DND-41 (cell line): ENCODE measurements at regions not wholly inside any gene's neighbourhood (a gene's known extent, or its start where the extent isn't known, plus 50 kb on each side); places are given as distances from the start of the nearest gene placed in this dataset.
A peak's percentile ranks its signal among the peaks of the same experiment; 100 is the strongest.
"Not testable (repeated sequence)": the region's sequence is repeated elsewhere in the genome, so short reads cannot be mapped to it uniquely, and the experiment has no call there.

ENCODE experiments used
- ATAC-seq: fragments of 200-7000 bp; cut with Tn5 transposase; 3 replicates; pipeline ENCODE4 v1.9.1; 2021; ENCODE audit warnings: low read depth; ENCODE audit not compliant: insufficient read depth
- DNase-seq: peaks from one replicate; pipeline ENCODE4 v3.0.0-alpha.2; 2020
- H2AFZ ChIP-seq: 2 replicates; pipeline ENCODE4 v1.6.0; 2012; ENCODE audit warnings: low read depth, low read length
- H3K27ac ChIP-seq: 2 replicates; pipeline ENCODE4 v1.5.1; 2012; ENCODE audit warnings: low read length, inconsistent platforms
- H3K27me3 ChIP-seq: fragments of 200-600 bp; sonication (generic); 2 replicates; pipeline ENCODE4 v1.6.0; 2012; ENCODE audit warnings: low read length, mild to moderate bottlenecking, inconsistent platforms; ENCODE audit not compliant: insufficient read depth, poor library complexity
- H3K36me3 ChIP-seq: 2 replicates; pipeline ENCODE4 v1.5.1; 2012; ENCODE audit warnings: low read length, inconsistent platforms; ENCODE audit not compliant: insufficient read depth
- H3K4me1 ChIP-seq: 2 replicates; pipeline ENCODE4 v1.5.1; 2012; ENCODE audit warnings: mild to moderate bottlenecking, low read length; ENCODE audit not compliant: insufficient read depth
- H3K4me2 ChIP-seq: 2 replicates; pipeline ENCODE4 v1.6.0; 2012; ENCODE audit warnings: mild to moderate bottlenecking, moderate library complexity, low read length, inconsistent platforms; ENCODE audit not compliant: insufficient read depth
- H3K4me3 ChIP-seq, 2 experiments: fragments of 200-600 bp in 1 of 2; shearing (Covaris generic) in 1 of 2; 2 replicates each; pipeline ENCODE4 v1.5.1; 2012 to 2016; ENCODE audit warnings: inconsistent platforms in 2 of 2, low read length in 2 of 2, mild to moderate bottlenecking in 2 of 2, low read depth in 1 of 2, moderate library complexity in 1 of 2
- H3K79me2 ChIP-seq: 2 replicates; pipeline ENCODE4 v1.6.0; 2012; ENCODE audit warnings: low read length, inconsistent platforms; ENCODE audit not compliant: insufficient read depth
- H3K9ac ChIP-seq: 2 replicates; pipeline ENCODE4 v1.6.0; 2012; ENCODE audit warnings: low read depth, mild to moderate bottlenecking, inconsistent platforms, low read length, moderate library complexity
- H3K9me3 ChIP-seq: 2 replicates; pipeline ENCODE4 v1.5.1; 2012; ENCODE audit warnings: low read length, moderate library complexity, mild to moderate bottlenecking, inconsistent platforms; ENCODE audit not compliant: insufficient read depth, severe bottlenecking
- H4K20me1 ChIP-seq: 2 replicates; pipeline ENCODE4 v1.6.0; 2012; ENCODE audit warnings: low read length; ENCODE audit not compliant: insufficient read depth
- EZH2 ChIP-seq: IDR thresholded peaks from 3 replicates; pipeline ENCODE4 v1.6.1; 2012; ENCODE audit warnings: borderline replicate concordance, low read depth, mild to moderate bottlenecking, moderate library complexity, low read length, inconsistent platforms; ENCODE audit not compliant: severe bottlenecking
- TF ChIP-seq, protein P1 (sequence below): IDR thresholded peaks from 2 replicates; pipeline ENCODE4 v1.5.1; 2012; ENCODE audit warnings: borderline replicate concordance, low read length, moderate library complexity, mild to moderate bottlenecking; ENCODE audit not compliant: poor library complexity, severe bottlenecking; ENCODE audit errors: extremely low read depth

DNA sequence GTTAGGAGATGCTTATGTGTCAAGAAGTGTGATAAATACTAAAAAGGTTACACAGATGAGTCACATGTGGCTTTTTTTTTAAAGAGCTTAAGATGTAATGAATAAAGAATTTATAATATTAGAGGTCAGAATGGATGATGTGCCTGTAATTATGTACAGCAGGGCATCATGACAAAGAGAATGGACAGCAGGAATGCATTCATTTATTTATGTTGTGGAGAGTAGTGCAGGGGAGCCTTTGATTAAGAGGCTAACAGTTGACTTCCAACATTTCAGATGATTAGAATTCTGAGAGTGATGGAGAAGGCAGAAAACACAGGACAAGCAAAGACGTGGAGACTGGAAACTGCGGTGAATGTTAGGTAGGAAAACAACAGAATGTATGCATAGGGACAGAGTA is 691.4 kb upstream of the POM121L12 start:
- Histone ChIP-seq H3K4me2 (no peak overlapping the region), H2AFZ (no peak overlapping the region)
- no peak for ATAC-seq

DNA sequence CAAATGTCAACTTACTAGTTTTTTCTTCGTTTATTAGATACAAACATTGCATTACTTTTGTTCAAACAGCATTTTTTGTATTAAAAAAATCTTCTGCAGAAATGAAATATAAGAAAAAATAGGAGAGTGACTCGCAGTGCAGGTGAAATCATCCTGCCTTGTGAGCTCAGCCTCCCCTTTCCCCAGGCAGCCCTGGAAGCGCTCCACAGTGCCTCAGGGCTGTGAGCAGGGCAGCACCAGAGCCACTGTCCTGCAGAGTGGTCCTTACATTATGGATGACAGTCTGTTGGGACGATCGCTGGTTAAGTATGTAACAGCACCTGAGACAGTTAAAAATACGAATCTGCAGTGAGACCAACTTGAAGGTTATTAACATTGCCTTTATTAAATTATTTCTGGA is 695.4 kb upstream of the POM121L12 start:
- H3K36me3 ChIP-seq = no peaks in the 10 kb centered on the region
- H3K9me3 ChIP-seq = no peaks in the 10 kb centered on the region
- no peaks in the 10 kb centered on the region for H3K27me3 ChIP-seq
- no peaks in the 10 kb centered on the region for H3K79me2 ChIP-seq
- H3K27ac ChIP-seq = no peak overlapping the region
- no peak overlapping the region for H3K9ac ChIP-seq
- H3K4me1 ChIP-seq = no peaks in the 10 kb centered on the region
- no peak overlapping the region for H2AFZ ChIP-seq
- no peak overlapping the region for H3K4me2 ChIP-seq
- H3K4me3 ChIP-seq = no peak overlapping the region
- TF ChIP-seq, protein P1, sequence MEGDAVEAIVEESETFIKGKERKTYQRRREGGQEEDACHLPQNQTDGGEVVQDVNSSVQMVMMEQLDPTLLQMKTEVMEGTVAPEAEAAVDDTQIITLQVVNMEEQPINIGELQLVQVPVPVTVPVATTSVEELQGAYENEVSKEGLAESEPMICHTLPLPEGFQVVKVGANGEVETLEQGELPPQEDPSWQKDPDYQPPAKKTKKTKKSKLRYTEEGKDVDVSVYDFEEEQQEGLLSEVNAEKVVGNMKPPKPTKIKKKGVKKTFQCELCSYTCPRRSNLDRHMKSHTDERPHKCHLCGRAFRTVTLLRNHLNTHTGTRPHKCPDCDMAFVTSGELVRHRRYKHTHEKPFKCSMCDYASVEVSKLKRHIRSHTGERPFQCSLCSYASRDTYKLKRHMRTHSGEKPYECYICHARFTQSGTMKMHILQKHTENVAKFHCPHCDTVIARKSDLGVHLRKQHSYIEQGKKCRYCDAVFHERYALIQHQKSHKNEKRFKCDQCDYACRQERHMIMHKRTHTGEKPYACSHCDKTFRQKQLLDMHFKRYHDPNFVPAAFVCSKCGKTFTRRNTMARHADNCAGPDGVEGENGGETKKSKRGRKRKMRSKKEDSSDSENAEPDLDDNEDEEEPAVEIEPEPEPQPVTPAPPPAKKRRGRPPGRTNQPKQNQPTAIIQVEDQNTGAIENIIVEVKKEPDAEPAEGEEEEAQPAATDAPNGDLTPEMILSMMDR = no peak
- TF ChIP-seq EZH2 = no peak
- no peaks in the 10 kb centered on the region for H4K20me1 ChIP-seq
- DNase-seq (no peak), ATAC-seq (no peak)

More for the DNA sequence above, 691.4 kb upstream of the POM121L12 start:
- no peak overlapping the region for H3K27ac ChIP-seq
- H4K20me1 ChIP-seq = no peaks in the 10 kb centered on the region
- H3K9me3 ChIP-seq = no peaks in the 10 kb centered on the region
- no peaks in the 10 kb centered on the region for H3K4me1 ChIP-seq
- H3K9ac ChIP-seq = no peak overlapping the region
- H3K79me2 ChIP-seq = no peaks in the 10 kb centered on the region
- no peak for DNase-seq
- no peaks in the 10 kb centered on the region for H3K27me3 ChIP-seq
- no peak overlapping the region for H3K4me3 ChIP-seq
- TF ChIP-seq EZH2 = no peak
- TF ChIP-seq, protein P1 = no peak
- no peaks in the 10 kb centered on the region for H3K36me3 ChIP-seq

DNA sequence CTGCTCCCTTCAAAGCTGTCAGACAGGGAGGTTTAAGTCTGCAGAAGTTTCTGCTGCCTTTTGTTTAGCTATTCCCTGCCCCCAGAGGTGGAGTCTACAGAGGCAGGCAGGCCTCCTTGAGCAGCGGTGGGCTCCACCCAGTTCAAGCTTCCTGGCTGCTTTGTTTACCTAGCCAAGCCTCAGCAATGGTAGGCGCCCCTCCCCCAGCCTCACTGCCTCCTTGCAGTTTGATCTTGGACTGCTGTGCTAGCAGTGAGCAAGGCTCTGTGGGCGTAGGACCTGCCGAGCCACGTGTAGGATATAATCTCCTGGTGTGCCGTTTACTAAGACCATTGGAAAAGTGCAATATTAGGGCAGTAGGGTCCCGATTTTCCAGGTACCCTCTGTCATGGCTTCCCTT is 707.1 kb upstream of the POM121L12 start:
- peak; percentile 16 for DNase-seq
- H3K27ac ChIP-seq, H3K4me1 ChIP-seq, H3K27me3 ChIP-seq, ATAC-seq, H3K36me3 ChIP-seq, H3K9me3 ChIP-seq, H3K9ac ChIP-seq, H3K4me3 ChIP-seq, H4K20me1 ChIP-seq, H2AFZ ChIP-seq, H3K79me2 ChIP-seq, H3K4me2 ChIP-seq: not testable (repeated sequence)

DNA sequence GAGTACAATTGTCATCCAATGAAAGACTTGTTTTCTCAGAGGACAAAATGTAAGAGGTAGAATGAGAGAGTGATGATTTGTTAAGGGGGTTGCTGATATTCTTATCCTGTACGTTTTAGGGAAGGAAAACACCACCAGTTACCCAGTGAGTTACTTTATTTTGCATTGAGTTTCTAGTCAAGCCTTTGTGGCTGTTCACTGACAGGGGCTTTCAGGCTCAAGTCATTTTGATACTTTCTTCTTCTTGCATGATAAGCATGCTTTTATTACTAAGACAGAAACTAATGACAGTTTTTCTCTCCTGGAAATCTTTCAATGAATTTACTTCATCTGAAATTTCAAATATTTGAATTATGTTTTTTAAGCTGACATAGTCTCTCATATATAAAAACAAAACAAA is 710.2 kb upstream of the POM121L12 start:
- H3K36me3 ChIP-seq = no peaks in the 10 kb centered on the region
- no peaks in the 10 kb centered on the region for H3K4me1 ChIP-seq
- no peaks in the 10 kb centered on the region for H3K27me3 ChIP-seq
- peaks cover 3% of the 10 kb centered on the region for H3K9me3 ChIP-seq
- no peak overlapping the region for H3K27ac ChIP-seq
- no peak for DNase-seq
- ATAC-seq = no peak
- no peak overlapping the region for H3K4me2 ChIP-seq
- H3K4me3 ChIP-seq = no peak overlapping the region
- no peaks in the 10 kb centered on the region for H4K20me1 ChIP-seq
- H2AFZ ChIP-seq = no peak overlapping the region
- TF ChIP-seq EZH2 = no peak
- TF ChIP-seq, protein P1 = no peak
- H3K79me2 ChIP-seq = no peaks in the 10 kb centered on the region
- H3K9ac ChIP-seq = no peak overlapping the region
